D341Med (cell line): ENCODE measurements at regions not wholly inside any gene's neighbourhood (a gene's known extent, or its start where the extent isn't known, plus 50 kb on each side); places are given as distances from the start of the nearest gene placed in this dataset.
"Not testable (repeated sequence)": the region's sequence is repeated elsewhere in the genome, so short reads cannot be mapped to it uniquely, and the experiment has no call there.

Source experiments
- DNase-seq: peaks from one replicate; pipeline ENCODE4 v3.0.0; 2012; ENCODE audit warnings: low spot score

DNA sequence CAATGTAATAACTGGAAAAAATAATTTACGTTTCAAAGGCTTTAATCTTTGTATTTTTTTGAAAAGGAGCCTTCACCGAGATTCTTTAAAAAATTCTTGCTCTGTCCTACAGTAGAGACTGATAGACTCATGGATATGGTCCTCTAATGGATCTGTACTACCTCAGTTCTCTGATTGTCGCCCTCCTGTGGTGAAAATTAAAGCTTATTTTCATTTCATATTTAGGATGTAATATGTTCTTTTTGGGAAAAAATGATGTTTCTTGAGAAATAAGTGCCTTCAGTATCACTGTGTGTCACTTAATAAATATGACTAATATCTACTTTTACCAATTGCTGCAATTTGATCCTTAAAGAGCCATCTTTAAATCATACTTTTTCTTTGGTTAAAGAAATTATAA, 4593.3 kb upstream of the OR11H1 start:
- not testable (repeated sequence) for DNase-seq

GRCh38 chr22:10961043-10961860, 4566.7 kb upstream of the OR11H1 start:
- peak; percentile 26 for DNase-seq

GRCh38 chr22:10961861-10962255, 4566.1 kb upstream of the OR11H1 start:
- not testable (repeated sequence) for DNase-seq
